Thyroid gland (tissue), 4 donors: ENCODE measurements at regions not wholly inside any gene's neighbourhood (a gene's known extent, or its start where the extent isn't known, plus 50 kb on each side); places are given as distances from the start of the nearest gene placed in this dataset.

Experiments used
- CTCF ChIP-seq, 6 experiments: fragments of 200-600 bp in 3 of 6; fragments of 450-650 bp in 3 of 6; sonication (generic) in 3 of 6; IDR thresholded peaks; one replicate each; pipeline ENCODE4 v1.5.1; 2016 to 2019; ENCODE audit warnings: antibody characterized with exemption in 6 of 6, mild to moderate bottlenecking in 2 of 6, inconsistent platforms in 1 of 6, moderate library complexity in 1 of 6
- POLR2A ChIP-seq, 2 donors: fragments of 450-650 bp; IDR thresholded peaks; one replicate each; pipeline ENCODE4 v1.6.1; 2017; ENCODE audit warnings: antibody characterized with exemption in 2 of 2, mild to moderate bottlenecking in 2 of 2, moderate library complexity in 1 of 2

GRCh38 chr10:116798859-116799258, 50.4 kb upstream of the ENO4 start:
- TF ChIP-seq CTCF (IDR thresholded peaks at IDR 0.05) = no peak
- TF ChIP-seq POLR2A (IDR thresholded peaks at IDR 0.05) = no peak
